ENCODE measurements at regions not wholly inside any gene's neighbourhood (a gene's known extent, or its start where the extent isn't known, plus 50 kb on each side); places are given as distances from the start of the nearest gene placed in this dataset.
A peak's percentile ranks its signal among the peaks of the same experiment; 100 is the strongest.

- H4K20me1 ChIP-seq (ENCODE audit: insufficient read depth) = no peaks in the 10 kb centered on the region
- H3K36me3 ChIP-seq (ENCODE audit: insufficient read depth, low read length) = no peaks in the 10 kb centered on the region
- no peaks in the 10 kb centered on the region for H3K79me2 ChIP-seq (replicated peaks; ENCODE audit: insufficient read depth, low read length)
- peak overlapping the region; percentile 28 for H3K27ac ChIP-seq (ENCODE audit: low read length)
- H2AFZ ChIP-seq (ENCODE audit: low read depth, low read length) = no peak overlapping the region
- H3K27me3 ChIP-seq (ENCODE audit: insufficient read depth, low read depth, low read length) = no peaks in the 10 kb centered on the region
- no peaks in the 10 kb centered on the region for H3F3A ChIP-seq (ENCODE audit: insufficient read depth, low read length, poor library complexity, severe bottlenecking)
- H3K9ac ChIP-seq (ENCODE audit: low read length) = no peak overlapping the region
- H3K4me3 ChIP-seq (ENCODE audit: low read length) = no peak overlapping the region
- no peaks in the 10 kb centered on the region for H3K9me2 ChIP-seq (ENCODE audit: insufficient read depth, low read length)
- no peaks in the 10 kb centered on the region for H3K9me3 ChIP-seq (ENCODE audit: low read length)
- H3K4me2 ChIP-seq (ENCODE audit: low read length) = no peak overlapping the region
- peak; percentile 23 for TF ChIP-seq EP300 (conservative IDR thresholded peaks at IDR 0.05; ENCODE audit: poor library complexity, severe bottlenecking)
- no peak for TF ChIP-seq POLR2AphosphoS5 (IDR thresholded peaks at IDR 0.05)
- peak; percentile 17 for TF ChIP-seq REST (IDR thresholded peaks at IDR 0.05; ENCODE audit: borderline replicate concordance)
- no peak for TF ChIP-seq MXI1 (conservative IDR thresholded peaks at IDR 0.05; ENCODE audit: poor library complexity, severe bottlenecking)
- no peak for TF ChIP-seq EZH2 (IDR thresholded peaks at IDR 0.05; ENCODE audit: borderline replicate concordance, insufficient read depth, low read length, poor library complexity, severe bottlenecking)
Observed at GRCh38 chr11:92642177-92642931, 327.1 kb upstream of the MTNR1B start.

GRCh38 chr11:92643827-92644226 lies 325.6 kb upstream of the MTNR1B start:
- H3K9ac ChIP-seq (ENCODE audit: low read length) = no peak overlapping the region

More at GRCh38 chr11:92643827-92644226, 325.6 kb upstream of the MTNR1B start:
- no peaks in the 10 kb centered on the region for H4K20me1 ChIP-seq (ENCODE audit: insufficient read depth)
- H3K4me3 ChIP-seq (ENCODE audit: low read length) = no peak overlapping the region
- H3K27me3 ChIP-seq (ENCODE audit: insufficient read depth, low read depth, low read length) = no peaks in the 10 kb centered on the region
- no peak overlapping the region for H3K4me2 ChIP-seq (ENCODE audit: low read length)
- H2AFZ ChIP-seq (ENCODE audit: low read depth, low read length) = no peak overlapping the region
- no peaks in the 10 kb centered on the region for H3F3A ChIP-seq (ENCODE audit: insufficient read depth, low read length, poor library complexity, severe bottlenecking)
- H3K79me2 ChIP-seq (replicated peaks; ENCODE audit: insufficient read depth, low read length) = no peaks in the 10 kb centered on the region
- no peaks in the 10 kb centered on the region for H3K9me3 ChIP-seq (ENCODE audit: low read length)
- H3K36me3 ChIP-seq (ENCODE audit: insufficient read depth, low read length) = no peaks in the 10 kb centered on the region
- TF ChIP-seq POLR2AphosphoS5 (IDR thresholded peaks at IDR 0.05) (no peak), CTCF (IDR thresholded peaks at IDR 0.05; ENCODE audit: poor library complexity, severe bottlenecking) (no peak), EP300 (conservative IDR thresholded peaks at IDR 0.05; ENCODE audit: poor library complexity, severe bottlenecking) (no peak), EZH2 (IDR thresholded peaks at IDR 0.05; ENCODE audit: borderline replicate concordance, insufficient read depth, low read length, poor library complexity, severe bottlenecking) (no peak), MXI1 (conservative IDR thresholded peaks at IDR 0.05; ENCODE audit: poor library complexity, severe bottlenecking) (no peak), SMC3 (conservative IDR thresholded peaks at IDR 0.05; ENCODE audit: poor library complexity) (no peak), RAD21 (conservative IDR thresholded peaks at IDR 0.05) (no peak), REST (IDR thresholded peaks at IDR 0.05; ENCODE audit: borderline replicate concordance) (no peak), TAF1 (IDR thresholded peaks at IDR 0.05; ENCODE audit: low read depth) (no peak)
- H3K27ac ChIP-seq (ENCODE audit: low read length) = no peak overlapping the region
- no peaks in the 10 kb centered on the region for H3K9me2 ChIP-seq (ENCODE audit: insufficient read depth, low read length)

All from neural cell (in vitro differentiated cells).